ENCODE measurements at regions not wholly inside any gene's neighbourhood (a gene's known extent, or its start where the extent isn't known, plus 50 kb on each side); places are given as distances from the start of the nearest gene placed in this dataset.

DNA sequence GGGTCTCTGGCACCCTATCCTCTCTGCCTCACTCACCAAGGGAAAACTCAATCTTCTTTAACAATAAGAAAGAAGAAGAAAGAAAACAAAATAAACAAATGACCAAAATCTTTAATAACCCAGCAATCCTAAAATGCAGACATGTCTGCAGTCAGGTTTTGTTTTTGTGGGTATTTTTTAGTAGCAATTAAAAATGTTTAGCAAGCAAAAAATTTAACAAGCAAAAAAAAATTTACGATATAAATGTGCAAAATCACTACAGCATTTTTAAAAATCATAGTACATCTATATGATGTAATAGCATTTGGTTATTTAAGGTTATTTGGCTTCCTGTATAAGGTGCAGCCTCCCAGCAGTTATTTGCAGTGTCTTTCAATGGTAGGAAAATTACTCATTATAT is 151.3 kb upstream of the MAP3K1 start:
- DNase-seq (ENCODE audit: low spot score): no peak
- no peaks in the 10 kb centered on the region for H3K27me3 ChIP-seq
- no peaks in the 10 kb centered on the region for H3K9me3 ChIP-seq (ENCODE audit: low read depth)
- TF ChIP-seq EZH2 (IDR thresholded peaks at IDR 0.05; ENCODE audit: borderline replicate concordance) (no peak), EZH2phosphoT487 (IDR thresholded peaks at IDR 0.05; ENCODE audit: low read depth, severe bottlenecking, unreplicated experiment) (no peak)
- TF ChIP-seq, protein P1, sequence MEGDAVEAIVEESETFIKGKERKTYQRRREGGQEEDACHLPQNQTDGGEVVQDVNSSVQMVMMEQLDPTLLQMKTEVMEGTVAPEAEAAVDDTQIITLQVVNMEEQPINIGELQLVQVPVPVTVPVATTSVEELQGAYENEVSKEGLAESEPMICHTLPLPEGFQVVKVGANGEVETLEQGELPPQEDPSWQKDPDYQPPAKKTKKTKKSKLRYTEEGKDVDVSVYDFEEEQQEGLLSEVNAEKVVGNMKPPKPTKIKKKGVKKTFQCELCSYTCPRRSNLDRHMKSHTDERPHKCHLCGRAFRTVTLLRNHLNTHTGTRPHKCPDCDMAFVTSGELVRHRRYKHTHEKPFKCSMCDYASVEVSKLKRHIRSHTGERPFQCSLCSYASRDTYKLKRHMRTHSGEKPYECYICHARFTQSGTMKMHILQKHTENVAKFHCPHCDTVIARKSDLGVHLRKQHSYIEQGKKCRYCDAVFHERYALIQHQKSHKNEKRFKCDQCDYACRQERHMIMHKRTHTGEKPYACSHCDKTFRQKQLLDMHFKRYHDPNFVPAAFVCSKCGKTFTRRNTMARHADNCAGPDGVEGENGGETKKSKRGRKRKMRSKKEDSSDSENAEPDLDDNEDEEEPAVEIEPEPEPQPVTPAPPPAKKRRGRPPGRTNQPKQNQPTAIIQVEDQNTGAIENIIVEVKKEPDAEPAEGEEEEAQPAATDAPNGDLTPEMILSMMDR (IDR thresholded peaks at IDR 0.05; ENCODE audit: poor library complexity): no peak
- H3K4me1 ChIP-seq (ENCODE audit: insufficient read depth): no peaks in the 10 kb centered on the region
- no peaks in the 10 kb centered on the region for H4K20me1 ChIP-seq (ENCODE audit: insufficient read depth, poor library complexity, severe bottlenecking)
- no peaks in the 10 kb centered on the region for H3K9me2 ChIP-seq (replicated peaks; ENCODE audit: insufficient read depth)
- H3K4me2 ChIP-seq: no peak overlapping the region
- no peaks in the 10 kb centered on the region for H3K36me3 ChIP-seq (replicated peaks; ENCODE audit: insufficient read depth, low read depth)
- no peak overlapping the region for H3K4me3 ChIP-seq
- no peak overlapping the region for H3K27ac ChIP-seq
- H2AFZ ChIP-seq: no peak overlapping the region
- WGBS (ENCODE audit: low lambda C conversion rate, missing lambda C conversion rate): 93% methylated on average over 1 of the region's 1 CpG
- no peaks in the 10 kb centered on the region for H3K79me2 ChIP-seq

DNA sequence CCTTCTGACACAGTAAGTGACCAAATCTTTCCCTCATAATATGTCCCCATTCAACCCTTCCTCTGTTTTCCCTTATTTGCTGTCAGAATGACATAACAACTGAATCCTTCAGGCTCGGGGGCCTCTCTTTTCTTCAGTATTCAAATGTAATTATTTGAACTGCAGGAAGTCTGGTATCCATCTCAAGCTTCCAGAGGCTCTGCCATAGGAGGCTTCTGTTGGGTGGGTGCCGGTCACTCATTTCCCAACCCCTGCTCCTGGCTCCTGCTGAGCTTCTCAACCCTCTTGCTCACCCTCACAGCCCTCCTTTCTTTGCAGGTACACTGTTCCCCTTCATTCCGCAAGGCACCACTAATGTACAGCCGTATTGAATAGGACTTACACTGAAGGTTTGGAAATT is 151.8 kb upstream of the MAP3K1 start:
- no peaks in the 10 kb centered on the region for H3K27me3 ChIP-seq
- no peak overlapping the region for H3K27ac ChIP-seq
- no peak overlapping the region for H3K4me2 ChIP-seq
- H3K36me3 ChIP-seq (replicated peaks; ENCODE audit: insufficient read depth, low read depth): no peaks in the 10 kb centered on the region
- no peaks in the 10 kb centered on the region for H3K9me3 ChIP-seq (ENCODE audit: low read depth)
- H4K20me1 ChIP-seq (ENCODE audit: insufficient read depth, poor library complexity, severe bottlenecking): no peaks in the 10 kb centered on the region
- no peak for DNase-seq (ENCODE audit: low spot score)
- no peak overlapping the region for H3K4me3 ChIP-seq
- WGBS (ENCODE audit: low lambda C conversion rate, missing lambda C conversion rate): 77% methylated on average over 4 of the region's 4 CpGs
- H3K4me1 ChIP-seq (ENCODE audit: insufficient read depth): no peaks in the 10 kb centered on the region
- no peaks in the 10 kb centered on the region for H3K79me2 ChIP-seq
- TF ChIP-seq EZH2phosphoT487 (IDR thresholded peaks at IDR 0.05; ENCODE audit: low read depth, severe bottlenecking, unreplicated experiment) (no peak), EZH2 (IDR thresholded peaks at IDR 0.05; ENCODE audit: borderline replicate concordance) (no peak)
- TF ChIP-seq, protein P1 (IDR thresholded peaks at IDR 0.05; ENCODE audit: poor library complexity): no peak
- no peak overlapping the region for H2AFZ ChIP-seq
- H3K9me2 ChIP-seq (replicated peaks; ENCODE audit: insufficient read depth): no peaks in the 10 kb centered on the region

DNA sequence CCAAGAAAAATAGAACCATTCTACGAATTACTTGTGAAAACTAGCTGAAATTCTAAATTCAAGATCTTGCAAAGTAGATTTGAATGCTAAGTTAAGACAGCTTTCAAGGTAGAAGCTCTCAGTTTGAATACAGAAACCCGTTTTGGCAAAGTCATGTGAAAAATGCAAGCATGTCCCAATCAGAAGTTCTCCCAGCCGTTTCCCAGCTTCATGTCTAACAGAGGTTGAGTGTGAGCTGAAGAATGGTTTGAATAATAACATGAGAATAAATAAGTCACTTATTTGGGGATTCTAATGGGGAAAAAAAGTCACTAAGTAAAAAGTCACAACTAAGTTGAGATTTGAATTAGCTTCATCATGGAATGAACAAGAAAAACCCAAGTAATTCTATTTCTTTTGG is 152.5 kb upstream of the MAP3K1 start:
- H2AFZ ChIP-seq: no peak overlapping the region
- no peak overlapping the region for H3K4me3 ChIP-seq
- no peaks in the 10 kb centered on the region for H4K20me1 ChIP-seq (ENCODE audit: insufficient read depth, poor library complexity, severe bottlenecking)
- no peak for TF ChIP-seq EZH2phosphoT487 (IDR thresholded peaks at IDR 0.05; ENCODE audit: low read depth, severe bottlenecking, unreplicated experiment)
- TF ChIP-seq EZH2 (IDR thresholded peaks at IDR 0.05; ENCODE audit: borderline replicate concordance): no peak
- TF ChIP-seq, protein P1 (IDR thresholded peaks at IDR 0.05; ENCODE audit: poor library complexity): no peak
- H3K9me2 ChIP-seq (replicated peaks; ENCODE audit: insufficient read depth): no peaks in the 10 kb centered on the region
- peaks cover 3% of the 10 kb centered on the region for H3K4me1 ChIP-seq (ENCODE audit: insufficient read depth)
- no peak overlapping the region for H3K27ac ChIP-seq
- H3K27me3 ChIP-seq: no peaks in the 10 kb centered on the region
- no peaks in the 10 kb centered on the region for H3K9me3 ChIP-seq (ENCODE audit: low read depth)
- 72% methylated on average over 3 of the region's 3 CpGs for WGBS (ENCODE audit: low lambda C conversion rate, missing lambda C conversion rate)
- DNase-seq (ENCODE audit: low spot score): no peak
- H3K79me2 ChIP-seq: no peaks in the 10 kb centered on the region
- H3K36me3 ChIP-seq (replicated peaks; ENCODE audit: insufficient read depth, low read depth): no peaks in the 10 kb centered on the region
- no peak overlapping the region for H3K4me2 ChIP-seq

- Histone ChIP-seq H3K9me2 (replicated peaks; ENCODE audit: insufficient read depth) (no peaks in the 10 kb centered on the region), H3K36me3 (replicated peaks; ENCODE audit: insufficient read depth, low read depth) (no peaks in the 10 kb centered on the region), H3K9me3 (ENCODE audit: low read depth) (no peaks in the 10 kb centered on the region), H3K79me2 (no peaks in the 10 kb centered on the region), H2AFZ (no peak overlapping the region), H3K4me1 (ENCODE audit: insufficient read depth) (peaks cover 4% of the 10 kb centered on the region), H3K4me3 (no peak overlapping the region), H4K20me1 (ENCODE audit: insufficient read depth, poor library complexity, severe bottlenecking) (no peaks in the 10 kb centered on the region), H3K27me3 (no peaks in the 10 kb centered on the region), H3K27ac (no peak overlapping the region), H3K4me2 (no peak overlapping the region)
- DNase-seq (ENCODE audit: low spot score): no peak
- 96% methylated on average over 7 of the region's 7 CpGs for WGBS (ENCODE audit: low lambda C conversion rate, missing lambda C conversion rate)
- TF ChIP-seq EZH2phosphoT487 (IDR thresholded peaks at IDR 0.05; ENCODE audit: low read depth, severe bottlenecking, unreplicated experiment): no peak
- TF ChIP-seq, protein P1 (IDR thresholded peaks at IDR 0.05; ENCODE audit: poor library complexity): no peak
- TF ChIP-seq EZH2 (IDR thresholded peaks at IDR 0.05; ENCODE audit: borderline replicate concordance): no peak
These were observed 155.4 kb upstream of the MAP3K1 start for GRCh38 chr5:56659971-56660370.
